Astrocyte (in vitro differentiated cells and primary cell): ENCODE measurements at regions not wholly inside any gene's neighbourhood (a gene's known extent, or its start where the extent isn't known, plus 50 kb on each side); places are given as distances from the start of the nearest gene placed in this dataset.

Experiments used
- DNase-seq: peaks from one replicate; pipeline ENCODE4 v3.0.0-alpha.2; 2010; ENCODE audit warnings: low read depth
- FAIRE-seq: peaks from 2 replicates; lab custom pipeline; 2011; peaks lifted over from hg19 to GRCh38; lab: Jason Lieb, UNC
- H2AFZ ChIP-seq: 2 replicates; pipeline ENCODE4 v1.6.0; 2012; ENCODE audit warnings: low read depth, low read length, inconsistent platforms
- H3K27ac ChIP-seq: 2 replicates; pipeline ENCODE4 v1.5.1; 2011; ENCODE audit warnings: low read depth, low read length, inconsistent platforms
- H3K27me3 ChIP-seq: 2 replicates; pipeline ENCODE4 v1.6.0; 2011; ENCODE audit warnings: low read length, inconsistent platforms; ENCODE audit not compliant: insufficient read depth
- H3K36me3 ChIP-seq: 2 replicates; pipeline ENCODE4 v1.5.1; 2011; ENCODE audit warnings: low read length, inconsistent platforms; ENCODE audit not compliant: insufficient read depth
- H3K4me1 ChIP-seq: 2 replicates; pipeline ENCODE4 v1.5.1; 2011; ENCODE audit warnings: low read length, inconsistent platforms; ENCODE audit not compliant: insufficient read depth
- H3K4me2 ChIP-seq: 2 replicates; pipeline ENCODE4 v1.6.0; 2012; ENCODE audit warnings: low read length, inconsistent platforms
- H3K4me3 ChIP-seq: 2 replicates; pipeline ENCODE4 v1.5.1; 2011; ENCODE audit warnings: low read depth, mild to moderate bottlenecking, low read length, inconsistent platforms; ENCODE audit not compliant: insufficient read depth
- H3K79me2 ChIP-seq: 2 replicates; pipeline ENCODE4 v1.6.0; 2012; ENCODE audit warnings: mild to moderate bottlenecking, low read length, inconsistent platforms; ENCODE audit not compliant: insufficient read depth
- H3K9ac ChIP-seq: 2 replicates; pipeline ENCODE4 v1.6.0; 2012; ENCODE audit warnings: mild to moderate bottlenecking, low read length, inconsistent platforms
- H3K9me3 ChIP-seq: 2 replicates; pipeline ENCODE4 v1.5.1; 2012; ENCODE audit warnings: low read depth, mild to moderate bottlenecking, low read length, inconsistent platforms; ENCODE audit not compliant: insufficient read depth
- H4K20me1 ChIP-seq: 2 replicates; pipeline ENCODE4 v1.6.0; 2012; ENCODE audit warnings: low read length, inconsistent platforms; ENCODE audit not compliant: insufficient read depth
- H3K27ac Mint-ChIP-seq: one replicate; pipeline ENCODE4 v1.8.0; 2021; ENCODE audit warnings: mild to moderate bottlenecking, mixed read lengths; ENCODE audit not compliant: unreplicated experiment
- H3K27me3 Mint-ChIP-seq: one replicate; pipeline ENCODE4 v1.8.0; 2021; ENCODE audit warnings: low read depth, mixed read lengths; ENCODE audit not compliant: unreplicated experiment
- H3K36me3 Mint-ChIP-seq: one replicate; pipeline ENCODE4 v1.8.0; 2021; ENCODE audit warnings: low read depth, mixed read lengths; ENCODE audit not compliant: unreplicated experiment
- H3K4me1 Mint-ChIP-seq: one replicate; pipeline ENCODE4 v1.8.0; 2021; ENCODE audit warnings: low read depth, mixed read lengths; ENCODE audit not compliant: unreplicated experiment
- H3K4me3 Mint-ChIP-seq: one replicate; pipeline ENCODE4 v1.8.0; 2021; ENCODE audit warnings: mild to moderate bottlenecking, moderate library complexity, mixed read lengths; ENCODE audit not compliant: unreplicated experiment
- H3K9me3 Mint-ChIP-seq: one replicate; pipeline ENCODE4 v1.8.0; 2021; ENCODE audit warnings: mild to moderate bottlenecking, mixed read lengths; ENCODE audit not compliant: unreplicated experiment
- CTCF ChIP-seq: IDR thresholded peaks from 2 replicates; pipeline ENCODE4 v1.5.1; 2011; ENCODE audit warnings: low read depth, mild to moderate bottlenecking, inconsistent platforms, low read length, moderate library complexity; ENCODE audit not compliant: insufficient read depth
- EZH2 ChIP-seq: IDR thresholded peaks from 2 replicates; pipeline ENCODE4 v1.6.1; 2012; ENCODE audit warnings: mild to moderate bottlenecking, low read length, inconsistent platforms; ENCODE audit not compliant: insufficient read depth

DNA sequence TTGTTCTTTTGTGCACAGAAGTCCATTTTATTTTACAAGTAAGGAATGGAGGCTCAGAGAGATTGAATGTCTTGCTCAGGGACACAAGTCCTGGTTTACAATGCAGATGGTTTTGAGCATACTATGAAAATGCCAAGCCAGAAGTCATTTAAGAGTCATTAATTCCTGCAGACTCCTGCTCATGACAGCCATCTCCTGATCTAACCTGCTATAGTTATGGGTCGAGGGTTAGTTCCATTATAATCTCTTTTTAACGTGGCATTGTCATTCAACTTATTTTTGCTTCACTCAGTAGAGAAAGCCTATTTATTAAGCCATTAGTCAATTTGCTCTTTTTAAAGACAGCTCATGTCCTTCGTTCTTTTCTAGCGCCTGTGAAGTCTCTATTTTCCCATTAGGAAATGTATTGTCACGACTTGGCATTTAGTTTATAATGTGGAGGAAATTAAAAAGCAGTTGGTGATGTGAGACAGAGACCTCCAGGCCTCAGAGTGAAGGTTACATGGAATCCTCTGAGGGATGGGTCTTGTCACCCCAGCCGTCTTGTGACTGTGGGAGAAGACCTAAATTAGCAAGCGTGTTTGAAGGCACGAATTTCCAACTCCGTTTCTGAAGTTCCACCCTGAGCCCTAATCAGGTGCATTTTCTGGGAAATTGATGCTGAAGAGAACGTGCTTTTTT, 84.1 kb downstream of the ACTBL2 start:
- H3K36me3 Mint-ChIP-seq: no peaks in the 10 kb centered on the region
- FAIRE-seq (no peak), DNase-seq (no peak)
- no peak overlapping the region for H3K9ac ChIP-seq
- peaks cover 2% of the 10 kb centered on the region for H3K4me1 Mint-ChIP-seq
- no peaks in the 10 kb centered on the region for H3K9me3 ChIP-seq
- no peaks in the 10 kb centered on the region for H3K27me3 Mint-ChIP-seq
- H3K4me3 Mint-ChIP-seq: no peak overlapping the region
- no peaks in the 10 kb centered on the region for H3K4me1 ChIP-seq
- H3K27me3 ChIP-seq: no peaks in the 10 kb centered on the region
- H3K4me3 ChIP-seq: no peak overlapping the region
- H3K79me2 ChIP-seq: no peaks in the 10 kb centered on the region
- peaks cover 1% of the 10 kb centered on the region for H3K9me3 Mint-ChIP-seq
- H4K20me1 ChIP-seq: no peaks in the 10 kb centered on the region
- H2AFZ ChIP-seq: no peak overlapping the region
- no peak overlapping the region for H3K27ac ChIP-seq
- no peaks in the 10 kb centered on the region for H3K36me3 ChIP-seq
- TF ChIP-seq CTCF (no peak), EZH2 (no peak)
- H3K4me2 ChIP-seq: no peak overlapping the region
- no peak overlapping the region for H3K27ac Mint-ChIP-seq

GRCh38 chr5:57396701-57397100, 85.9 kb downstream of the ACTBL2 start:
- H3K9ac ChIP-seq: no peak overlapping the region
- TF ChIP-seq EZH2: no peak
- no peak for TF ChIP-seq CTCF
- no peaks in the 10 kb centered on the region for H3K4me1 ChIP-seq
- no peaks in the 10 kb centered on the region for H3K27me3 Mint-ChIP-seq
- FAIRE-seq (no peak), DNase-seq (no peak)
- H3K36me3 Mint-ChIP-seq: no peaks in the 10 kb centered on the region
- no peaks in the 10 kb centered on the region for H3K4me1 Mint-ChIP-seq
- no peaks in the 10 kb centered on the region for H3K9me3 ChIP-seq
- H2AFZ ChIP-seq: no peak overlapping the region
- H3K27ac ChIP-seq: no peak overlapping the region
- no peaks in the 10 kb centered on the region for H3K36me3 ChIP-seq
- no peaks in the 10 kb centered on the region for H4K20me1 ChIP-seq
- no peak overlapping the region for H3K4me3 ChIP-seq
- no peaks in the 10 kb centered on the region for H3K27me3 ChIP-seq
- H3K27ac Mint-ChIP-seq: no peak overlapping the region
- no peak overlapping the region for H3K4me2 ChIP-seq
- no peak overlapping the region for H3K4me3 Mint-ChIP-seq
- H3K9me3 Mint-ChIP-seq: peaks cover 1% of the 10 kb centered on the region
- H3K79me2 ChIP-seq: no peaks in the 10 kb centered on the region

- Mint-ChIP-seq H3K36me3 (no peaks in the 10 kb centered on the region), H3K4me3 (no peak overlapping the region), H3K27ac (no peak overlapping the region), H3K9me3 (peaks cover 1% of the 10 kb centered on the region), H3K27me3 (no peaks in the 10 kb centered on the region), H3K4me1 (no peaks in the 10 kb centered on the region)
- Histone ChIP-seq H3K4me2 (no peak overlapping the region), H2AFZ (no peak overlapping the region), H3K4me3 (no peak overlapping the region), H3K4me1 (no peaks in the 10 kb centered on the region), H3K27me3 (no peaks in the 10 kb centered on the region), H3K79me2 (no peaks in the 10 kb centered on the region), H4K20me1 (no peaks in the 10 kb centered on the region), H3K36me3 (no peaks in the 10 kb centered on the region), H3K9ac (no peak overlapping the region), H3K27ac (no peak overlapping the region), H3K9me3 (no peaks in the 10 kb centered on the region)
- FAIRE-seq (no peak), DNase-seq (no peak)
- TF ChIP-seq EZH2 (no peak), CTCF (no peak)
Observed at GRCh38 chr5:57394421-57395210, 88.0 kb downstream of the ACTBL2 start.
